ENCODE measurements at regions not wholly inside any gene's neighbourhood (a gene's known extent, or its start where the extent isn't known, plus 50 kb on each side); places are given as distances from the start of the nearest gene placed in this dataset.

DNA sequence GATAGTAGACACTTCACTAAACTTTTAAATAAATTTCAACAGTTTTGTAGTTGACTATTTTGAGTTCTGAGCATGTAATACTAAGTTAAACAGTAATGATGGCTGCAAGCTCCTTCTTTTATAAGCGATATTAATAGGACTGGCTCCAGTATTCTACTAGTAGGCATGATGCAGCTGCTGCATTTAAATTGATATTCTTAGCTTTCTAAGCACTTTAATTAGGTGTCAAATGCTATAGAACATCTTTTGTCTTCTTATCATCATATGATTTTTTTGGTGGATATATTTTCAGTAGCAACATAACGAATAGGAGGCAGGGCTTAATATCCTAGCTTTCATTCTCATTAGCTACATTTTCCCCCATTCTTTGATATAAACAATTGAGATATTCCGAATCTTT lies 141.1 kb downstream of the FBXO4 start (continued):
- TF ChIP-seq, protein P1, sequence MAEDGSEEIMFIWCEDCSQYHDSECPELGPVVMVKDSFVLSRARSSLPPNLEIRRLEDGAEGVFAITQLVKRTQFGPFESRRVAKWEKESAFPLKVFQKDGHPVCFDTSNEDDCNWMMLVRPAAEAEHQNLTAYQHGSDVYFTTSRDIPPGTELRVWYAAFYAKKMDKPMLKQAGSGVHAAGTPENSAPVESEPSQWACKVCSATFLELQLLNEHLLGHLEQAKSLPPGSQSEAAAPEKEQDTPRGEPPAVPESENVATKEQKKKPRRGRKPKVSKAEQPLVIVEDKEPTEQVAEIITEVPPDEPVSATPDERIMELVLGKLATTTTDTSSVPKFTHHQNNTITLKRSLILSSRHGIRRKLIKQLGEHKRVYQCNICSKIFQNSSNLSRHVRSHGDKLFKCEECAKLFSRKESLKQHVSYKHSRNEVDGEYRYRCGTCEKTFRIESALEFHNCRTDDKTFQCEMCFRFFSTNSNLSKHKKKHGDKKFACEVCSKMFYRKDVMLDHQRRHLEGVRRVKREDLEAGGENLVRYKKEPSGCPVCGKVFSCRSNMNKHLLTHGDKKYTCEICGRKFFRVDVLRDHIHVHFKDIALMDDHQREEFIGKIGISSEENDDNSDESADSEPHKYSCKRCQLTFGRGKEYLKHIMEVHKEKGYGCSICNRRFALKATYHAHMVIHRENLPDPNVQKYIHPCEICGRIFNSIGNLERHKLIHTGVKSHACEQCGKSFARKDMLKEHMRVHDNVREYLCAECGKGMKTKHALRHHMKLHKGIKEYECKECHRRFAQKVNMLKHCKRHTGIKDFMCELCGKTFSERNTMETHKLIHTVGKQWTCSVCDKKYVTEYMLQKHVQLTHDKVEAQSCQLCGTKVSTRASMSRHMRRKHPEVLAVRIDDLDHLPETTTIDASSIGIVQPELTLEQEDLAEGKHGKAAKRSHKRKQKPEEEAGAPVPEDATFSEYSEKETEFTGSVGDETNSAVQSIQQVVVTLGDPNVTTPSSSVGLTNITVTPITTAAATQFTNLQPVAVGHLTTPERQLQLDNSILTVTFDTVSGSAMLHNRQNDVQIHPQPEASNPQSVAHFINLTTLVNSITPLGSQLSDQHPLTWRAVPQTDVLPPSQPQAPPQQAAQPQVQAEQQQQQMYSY (CRISPR knock-in tag; IDR thresholded peaks at IDR 0.05), result no peak
- no peak for TF ChIP-seq HMGA2 (CRISPR knock-in tag; IDR thresholded peaks at IDR 0.05)
- TF ChIP-seq, protein P2, sequence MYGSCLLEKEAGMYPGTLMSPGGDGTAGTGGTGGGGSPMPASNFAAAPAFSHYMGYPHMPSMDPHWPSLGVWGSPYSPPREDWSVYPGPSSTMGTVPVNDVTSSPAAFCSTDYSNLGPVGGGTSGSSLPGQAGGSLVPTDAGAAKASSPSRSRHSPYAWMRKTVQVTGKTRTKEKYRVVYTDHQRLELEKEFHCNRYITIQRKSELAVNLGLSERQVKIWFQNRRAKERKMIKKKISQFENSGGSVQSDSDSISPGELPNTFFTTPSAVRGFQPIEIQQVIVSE (CRISPR knock-in tag; IDR thresholded peaks at IDR 0.05; ENCODE audit: borderline replicate concordance), result no peak
- TF ChIP-seq ZNF671 (CRISPR knock-in tag; IDR thresholded peaks at IDR 0.05), result no peak
- no peak for TF ChIP-seq ATF1 (CRISPR knock-in tag; IDR thresholded peaks at IDR 0.05)
- TF ChIP-seq, protein P3, sequence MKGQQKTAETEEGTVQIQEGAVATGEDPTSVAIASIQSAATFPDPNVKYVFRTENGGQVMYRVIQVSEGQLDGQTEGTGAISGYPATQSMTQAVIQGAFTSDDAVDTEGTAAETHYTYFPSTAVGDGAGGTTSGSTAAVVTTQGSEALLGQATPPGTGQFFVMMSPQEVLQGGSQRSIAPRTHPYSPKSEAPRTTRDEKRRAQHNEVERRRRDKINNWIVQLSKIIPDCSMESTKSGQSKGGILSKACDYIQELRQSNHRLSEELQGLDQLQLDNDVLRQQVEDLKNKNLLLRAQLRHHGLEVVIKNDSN (CRISPR knock-in tag; IDR thresholded peaks at IDR 0.05), result no peak
- TF ChIP-seq, protein P4, sequence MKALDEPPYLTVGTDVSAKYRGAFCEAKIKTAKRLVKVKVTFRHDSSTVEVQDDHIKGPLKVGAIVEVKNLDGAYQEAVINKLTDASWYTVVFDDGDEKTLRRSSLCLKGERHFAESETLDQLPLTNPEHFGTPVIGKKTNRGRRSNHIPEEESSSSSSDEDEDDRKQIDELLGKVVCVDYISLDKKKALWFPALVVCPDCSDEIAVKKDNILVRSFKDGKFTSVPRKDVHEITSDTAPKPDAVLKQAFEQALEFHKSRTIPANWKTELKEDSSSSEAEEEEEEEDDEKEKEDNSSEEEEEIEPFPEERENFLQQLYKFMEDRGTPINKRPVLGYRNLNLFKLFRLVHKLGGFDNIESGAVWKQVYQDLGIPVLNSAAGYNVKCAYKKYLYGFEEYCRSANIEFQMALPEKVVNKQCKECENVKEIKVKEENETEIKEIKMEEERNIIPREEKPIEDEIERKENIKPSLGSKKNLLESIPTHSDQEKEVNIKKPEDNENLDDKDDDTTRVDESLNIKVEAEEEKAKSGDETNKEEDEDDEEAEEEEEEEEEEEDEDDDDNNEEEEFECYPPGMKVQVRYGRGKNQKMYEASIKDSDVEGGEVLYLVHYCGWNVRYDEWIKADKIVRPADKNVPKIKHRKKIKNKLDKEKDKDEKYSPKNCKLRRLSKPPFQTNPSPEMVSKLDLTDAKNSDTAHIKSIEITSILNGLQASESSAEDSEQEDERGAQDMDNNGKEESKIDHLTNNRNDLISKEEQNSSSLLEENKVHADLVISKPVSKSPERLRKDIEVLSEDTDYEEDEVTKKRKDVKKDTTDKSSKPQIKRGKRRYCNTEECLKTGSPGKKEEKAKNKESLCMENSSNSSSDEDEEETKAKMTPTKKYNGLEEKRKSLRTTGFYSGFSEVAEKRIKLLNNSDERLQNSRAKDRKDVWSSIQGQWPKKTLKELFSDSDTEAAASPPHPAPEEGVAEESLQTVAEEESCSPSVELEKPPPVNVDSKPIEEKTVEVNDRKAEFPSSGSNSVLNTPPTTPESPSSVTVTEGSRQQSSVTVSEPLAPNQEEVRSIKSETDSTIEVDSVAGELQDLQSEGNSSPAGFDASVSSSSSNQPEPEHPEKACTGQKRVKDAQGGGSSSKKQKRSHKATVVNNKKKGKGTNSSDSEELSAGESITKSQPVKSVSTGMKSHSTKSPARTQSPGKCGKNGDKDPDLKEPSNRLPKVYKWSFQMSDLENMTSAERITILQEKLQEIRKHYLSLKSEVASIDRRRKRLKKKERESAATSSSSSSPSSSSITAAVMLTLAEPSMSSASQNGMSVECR (CRISPR knock-in tag; IDR thresholded peaks at IDR 0.05; ENCODE audit: borderline replicate concordance), result no peak
- TF ChIP-seq, protein P5, sequence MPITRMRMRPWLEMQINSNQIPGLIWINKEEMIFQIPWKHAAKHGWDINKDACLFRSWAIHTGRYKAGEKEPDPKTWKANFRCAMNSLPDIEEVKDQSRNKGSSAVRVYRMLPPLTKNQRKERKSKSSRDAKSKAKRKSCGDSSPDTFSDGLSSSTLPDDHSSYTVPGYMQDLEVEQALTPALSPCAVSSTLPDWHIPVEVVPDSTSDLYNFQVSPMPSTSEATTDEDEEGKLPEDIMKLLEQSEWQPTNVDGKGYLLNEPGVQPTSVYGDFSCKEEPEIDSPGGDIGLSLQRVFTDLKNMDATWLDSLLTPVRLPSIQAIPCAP (CRISPR knock-in tag; IDR thresholded peaks at IDR 0.05), result no peak
- TF ChIP-seq PRRX2 (CRISPR knock-in tag; IDR thresholded peaks at IDR 0.05), result no peak
- TF ChIP-seq MXD4 (CRISPR knock-in tag; IDR thresholded peaks at IDR 0.05; ENCODE audit: borderline replicate concordance), result no peak
- TF ChIP-seq GTF2I (CRISPR knock-in tag; conservative IDR thresholded peaks at IDR 0.05), result no peak
- TF ChIP-seq ZNF416 (CRISPR knock-in tag; IDR thresholded peaks at IDR 0.05), result no peak
- TF ChIP-seq SMAD4 (CRISPR knock-in tag; IDR thresholded peaks at IDR 0.05), result no peak
- no peak for TF ChIP-seq TCF7 (CRISPR knock-in tag; IDR thresholded peaks at IDR 0.05; ENCODE audit: low read depth)

DNA sequence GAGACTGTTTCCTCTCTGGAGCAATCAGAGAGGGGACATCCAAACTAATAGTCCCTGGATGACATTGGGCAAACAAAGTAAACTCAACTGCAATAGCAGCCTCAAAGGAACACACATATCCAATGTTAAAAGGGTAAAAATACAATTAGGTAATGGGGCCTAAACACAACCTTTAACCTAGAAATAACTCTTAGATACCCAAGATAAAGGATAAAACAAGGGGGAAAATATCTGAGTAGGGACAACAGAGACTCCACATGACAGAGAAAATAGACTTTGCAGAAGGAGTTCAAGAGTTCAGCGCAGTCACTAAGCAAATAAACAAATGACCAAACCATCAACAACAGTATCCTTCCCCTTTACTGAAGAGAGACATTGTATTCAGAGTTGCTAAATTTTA lies 149.3 kb downstream of the FBXO4 start:
- Mint-ChIP-seq H3K36me3 (peaks cover 11% of the 10 kb centered on the region), H3K27me3 (ENCODE audit: low read depth) (no peaks in the 10 kb centered on the region; the same call in 1 of the 2 replicates), H3K9me3 (peaks cover 32% of the 10 kb centered on the region), H3K4me1 (peaks cover 5% of the 10 kb centered on the region), H3K4me3 (no peak overlapping the region), H3K27ac (no peak overlapping the region)
- ChIA-PET CTCF (no interaction called here), POLR2A (no interaction called here)
- TF ChIP-seq ZNF317 (CRISPR knock-in tag; IDR thresholded peaks at IDR 0.05; ENCODE audit: borderline replicate concordance, low read depth), result no peak
- DNase-seq (ENCODE audit: low spot score) (no peak), ATAC-seq (no peak)
